ENCODE measurements at regions not wholly inside any gene's neighbourhood (a gene's known extent, or its start where the extent isn't known, plus 50 kb on each side); places are given as distances from the start of the nearest gene placed in this dataset.

DNA sequence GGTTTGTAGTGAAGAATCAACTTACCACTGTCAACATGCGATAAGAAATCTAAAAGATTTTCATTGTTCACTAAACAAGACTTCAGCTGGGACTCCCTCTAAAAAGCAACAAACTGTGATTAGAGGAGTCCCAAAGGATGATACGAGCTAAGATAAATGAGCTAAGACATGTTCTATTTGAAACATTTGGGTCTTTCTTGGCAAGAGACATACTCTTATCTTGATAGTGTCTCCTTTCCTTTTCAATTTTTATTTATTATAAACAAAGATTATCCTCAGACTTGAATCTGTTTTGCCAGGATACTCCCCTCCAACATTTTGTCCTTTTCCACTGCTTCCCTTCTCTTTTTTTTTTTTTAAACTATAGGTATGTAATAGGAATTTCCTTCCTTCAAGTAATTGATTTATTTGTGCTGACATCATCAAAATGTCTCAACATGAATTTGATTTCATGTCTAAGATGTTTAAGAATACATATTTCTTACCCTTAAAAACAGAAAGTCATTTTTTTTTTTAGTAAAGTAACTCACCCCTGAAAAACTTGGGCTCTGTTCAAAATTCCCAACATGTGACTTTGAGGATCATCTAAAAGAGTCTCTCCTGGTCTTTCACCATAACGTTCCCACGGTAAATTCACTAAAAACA, 158.4 kb upstream of the NRP1 start:
- H3K56ac ChIP-seq (ENCODE audit: insufficient read length, low read depth, low read length): no peak overlapping the region
- Mint-ChIP-seq H3K27ac (no peak overlapping the region; a peak in 1 of 7 replicates), H3K4me1 (peaks cover 6 to 9% of the 10 kb centered on the region in 2 experiments), H3K4me3 (no peak overlapping the region), H3K9me3 (no peaks in the 10 kb centered on the region), H3K27me3 (ENCODE audit: low read depth) (no peaks in the 10 kb centered on the region), H3K36me3 (ENCODE audit: insufficient read depth in 1 of 3, low read depth in 3 of 3) (no peaks in the 10 kb centered on the region)
- no peak overlapping the region for H2BK120ac ChIP-seq (ENCODE audit: low read depth, low read length, poor library complexity, severe bottlenecking)
- no peak overlapping the region for H3K27ac ChIP-seq (ENCODE audit: insufficient read length, low read depth, low read length)
- H3K9me3 ChIP-seq (ENCODE audit: control insufficient read depth, low read depth, low read length): no peaks in the 10 kb centered on the region
- no CpG with 5 or more reads among the region's 4 CpGs for WGBS (ENCODE audit: extremely low coverage, insufficient read length, low lambda C conversion rate)
- no peak overlapping the region for H3K23ac ChIP-seq (ENCODE audit: insufficient read length, low read depth, low read length)
- H3K27me3 ChIP-seq (ENCODE audit: insufficient read depth, low read length): no peaks in the 10 kb centered on the region
- TF ChIP-seq, protein P1, sequence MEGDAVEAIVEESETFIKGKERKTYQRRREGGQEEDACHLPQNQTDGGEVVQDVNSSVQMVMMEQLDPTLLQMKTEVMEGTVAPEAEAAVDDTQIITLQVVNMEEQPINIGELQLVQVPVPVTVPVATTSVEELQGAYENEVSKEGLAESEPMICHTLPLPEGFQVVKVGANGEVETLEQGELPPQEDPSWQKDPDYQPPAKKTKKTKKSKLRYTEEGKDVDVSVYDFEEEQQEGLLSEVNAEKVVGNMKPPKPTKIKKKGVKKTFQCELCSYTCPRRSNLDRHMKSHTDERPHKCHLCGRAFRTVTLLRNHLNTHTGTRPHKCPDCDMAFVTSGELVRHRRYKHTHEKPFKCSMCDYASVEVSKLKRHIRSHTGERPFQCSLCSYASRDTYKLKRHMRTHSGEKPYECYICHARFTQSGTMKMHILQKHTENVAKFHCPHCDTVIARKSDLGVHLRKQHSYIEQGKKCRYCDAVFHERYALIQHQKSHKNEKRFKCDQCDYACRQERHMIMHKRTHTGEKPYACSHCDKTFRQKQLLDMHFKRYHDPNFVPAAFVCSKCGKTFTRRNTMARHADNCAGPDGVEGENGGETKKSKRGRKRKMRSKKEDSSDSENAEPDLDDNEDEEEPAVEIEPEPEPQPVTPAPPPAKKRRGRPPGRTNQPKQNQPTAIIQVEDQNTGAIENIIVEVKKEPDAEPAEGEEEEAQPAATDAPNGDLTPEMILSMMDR (conservative IDR thresholded peaks at IDR 0.05): no peak
- H4K5ac ChIP-seq (ENCODE audit: insufficient read length, low read depth, low read length): no peak overlapping the region
- H2BK15ac ChIP-seq (ENCODE audit: low read depth, low read length): no peak overlapping the region
- no peak overlapping the region for H4K91ac ChIP-seq (ENCODE audit: insufficient read length, low read depth, low read length)
- no peaks in the 10 kb centered on the region for H4K20me1 ChIP-seq (ENCODE audit: control insufficient read depth, insufficient read depth, insufficient read length)
- H2BK20ac ChIP-seq (ENCODE audit: low read depth, low read length, poor library complexity, severe bottlenecking): no peak overlapping the region
- H2AFZ ChIP-seq (ENCODE audit: low read length): no peak overlapping the region
- H3K79me1 ChIP-seq (ENCODE audit: insufficient read depth, low read depth, low read length, poor library complexity, severe bottlenecking): no peaks in the 10 kb centered on the region
- H3K4me1 ChIP-seq (ENCODE audit: insufficient read depth, low read length): no peaks in the 10 kb centered on the region
- H3K9ac ChIP-seq (ENCODE audit: extremely low read depth, insufficient read length, low read length): no peak overlapping the region
- H3K23me2 ChIP-seq (ENCODE audit: insufficient read length, low read depth, low read length, poor library complexity, severe bottlenecking): no peaks in the 10 kb centered on the region
- H3K18ac ChIP-seq (ENCODE audit: insufficient read length, low read depth, low read length): no peak overlapping the region
- H2BK12ac ChIP-seq (ENCODE audit: insufficient read length, low read depth, low read length): no peak overlapping the region
- H3T11ph ChIP-seq (ENCODE audit: low read length): no peak overlapping the region
- no peak overlapping the region for H2BK5ac ChIP-seq (ENCODE audit: insufficient read length, low read length)
- H4K8ac ChIP-seq (replicated peaks; ENCODE audit: insufficient read length, low read depth, low read length): no peak overlapping the region
- H3K4me2 ChIP-seq (ENCODE audit: insufficient read depth, insufficient read length, low read length): no peak overlapping the region
- no peak overlapping the region for H3K14ac ChIP-seq (ENCODE audit: insufficient read depth, low read length)
- DNase-seq: no peak
- no peak overlapping the region for H3K4ac ChIP-seq (ENCODE audit: low read depth, low read length)
- H2AK5ac ChIP-seq (ENCODE audit: insufficient read length, low read length): no peak overlapping the region
- no peaks in the 10 kb centered on the region for H3K79me2 ChIP-seq (ENCODE audit: insufficient read depth, low read length)

Measured in H9 (cell line).